ENCODE measurements at regions not wholly inside any gene's neighbourhood (a gene's known extent, or its start where the extent isn't known, plus 50 kb on each side); places are given as distances from the start of the nearest gene placed in this dataset.
"Not testable (repeated sequence)": the region's sequence is repeated elsewhere in the genome, so short reads cannot be mapped to it uniquely, and the experiment has no call there.

- no peaks in the 10 kb centered on the region for H3K79me2 ChIP-seq (ENCODE audit: insufficient read depth, low read depth)
- no peaks in the 10 kb centered on the region for H3K4me1 ChIP-seq (ENCODE audit: low read depth, poor library complexity, severe bottlenecking)
- H3K9ac ChIP-seq: no peak overlapping the region
- H2AFZ ChIP-seq (ENCODE audit: low read depth): no peak overlapping the region
- no peaks in the 10 kb centered on the region for H3K27me3 ChIP-seq (ENCODE audit: insufficient read depth, low read depth)
- no peak overlapping the region for H3K27ac ChIP-seq
- no peak overlapping the region for H3K4me3 ChIP-seq (IDR thresholded peaks at IDR 0.05; ENCODE audit: insufficient read depth, low read depth, low read length)
- no peaks in the 10 kb centered on the region for H4K20me1 ChIP-seq (ENCODE audit: insufficient read depth)
- no peak for TF ChIP-seq CTCF (conservative IDR thresholded peaks at IDR 0.05; ENCODE audit: low read depth, low read length)
- H3K36me3 ChIP-seq (ENCODE audit: insufficient read depth): no peaks in the 10 kb centered on the region
- H3K4me2 ChIP-seq: no peak overlapping the region
Observed at GRCh38 chr10:7038416-7038815, 372.4 kb downstream of the SFMBT2 start.

DNA sequence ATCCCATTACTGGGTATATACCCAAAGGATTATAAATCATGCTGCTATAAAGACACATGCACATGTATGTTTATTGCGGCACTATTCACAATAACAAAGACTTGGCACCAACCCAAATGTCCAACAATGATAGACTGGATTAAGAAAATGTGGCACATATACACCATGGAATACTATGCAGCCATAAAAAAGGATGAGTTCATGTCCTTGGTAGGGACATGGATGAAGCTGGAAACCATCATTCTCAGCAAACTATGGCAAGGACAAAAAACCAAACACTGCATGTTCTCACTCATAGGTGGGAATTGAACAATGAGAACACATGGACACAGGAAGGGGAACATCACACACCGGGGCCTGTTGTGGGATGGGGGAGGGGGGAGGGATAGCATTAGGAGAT lies 373.4 kb downstream of the SFMBT2 start:
- not testable (repeated sequence) for H3K4me1 ChIP-seq (ENCODE audit: low read depth, poor library complexity, severe bottlenecking); H3K27me3 ChIP-seq (ENCODE audit: insufficient read depth, low read depth); H2AFZ ChIP-seq (ENCODE audit: low read depth); H3K4me2 ChIP-seq; H3K79me2 ChIP-seq (ENCODE audit: insufficient read depth, low read depth); H3K36me3 ChIP-seq (ENCODE audit: insufficient read depth); H3K9ac ChIP-seq; H4K20me1 ChIP-seq (ENCODE audit: insufficient read depth); H3K4me3 ChIP-seq (IDR thresholded peaks at IDR 0.05; ENCODE audit: insufficient read depth, low read depth, low read length); H3K27ac ChIP-seq

DNA sequence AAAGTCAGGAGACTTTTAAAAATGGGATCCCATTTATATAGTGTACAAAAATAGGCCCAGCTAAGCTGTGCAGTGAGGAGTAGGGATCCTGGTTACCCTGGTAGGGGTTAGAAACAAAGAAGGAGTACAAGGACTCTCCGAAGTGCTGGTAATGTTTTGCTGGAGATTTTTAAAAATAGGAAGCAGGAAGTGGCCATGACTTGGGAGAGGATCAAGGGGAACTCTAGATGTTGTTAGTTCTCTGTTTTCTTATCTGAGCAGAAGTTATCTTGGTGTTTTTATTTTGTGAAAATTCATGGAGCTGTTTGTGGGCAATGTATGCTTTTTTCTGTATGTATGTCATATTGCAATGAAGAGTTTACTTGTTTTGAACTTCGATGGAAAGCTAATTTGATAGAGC lies 373.9 kb downstream of the SFMBT2 start:
- no peaks in the 10 kb centered on the region for H3K36me3 ChIP-seq (ENCODE audit: insufficient read depth)
- no peak overlapping the region for H3K4me3 ChIP-seq (IDR thresholded peaks at IDR 0.05; ENCODE audit: insufficient read depth, low read depth, low read length)
- H4K20me1 ChIP-seq (ENCODE audit: insufficient read depth): no peaks in the 10 kb centered on the region
- no peak overlapping the region for H2AFZ ChIP-seq (ENCODE audit: low read depth)
- no peak for TF ChIP-seq CTCF (conservative IDR thresholded peaks at IDR 0.05; ENCODE audit: low read depth, low read length)
- H3K79me2 ChIP-seq (ENCODE audit: insufficient read depth, low read depth): no peaks in the 10 kb centered on the region
- no peak overlapping the region for H3K27ac ChIP-seq
- H3K9ac ChIP-seq: no peak overlapping the region
- no peaks in the 10 kb centered on the region for H3K27me3 ChIP-seq (ENCODE audit: insufficient read depth, low read depth)
- no peak overlapping the region for H3K4me2 ChIP-seq
- H3K4me1 ChIP-seq (ENCODE audit: low read depth, poor library complexity, severe bottlenecking): no peaks in the 10 kb centered on the region

DNA sequence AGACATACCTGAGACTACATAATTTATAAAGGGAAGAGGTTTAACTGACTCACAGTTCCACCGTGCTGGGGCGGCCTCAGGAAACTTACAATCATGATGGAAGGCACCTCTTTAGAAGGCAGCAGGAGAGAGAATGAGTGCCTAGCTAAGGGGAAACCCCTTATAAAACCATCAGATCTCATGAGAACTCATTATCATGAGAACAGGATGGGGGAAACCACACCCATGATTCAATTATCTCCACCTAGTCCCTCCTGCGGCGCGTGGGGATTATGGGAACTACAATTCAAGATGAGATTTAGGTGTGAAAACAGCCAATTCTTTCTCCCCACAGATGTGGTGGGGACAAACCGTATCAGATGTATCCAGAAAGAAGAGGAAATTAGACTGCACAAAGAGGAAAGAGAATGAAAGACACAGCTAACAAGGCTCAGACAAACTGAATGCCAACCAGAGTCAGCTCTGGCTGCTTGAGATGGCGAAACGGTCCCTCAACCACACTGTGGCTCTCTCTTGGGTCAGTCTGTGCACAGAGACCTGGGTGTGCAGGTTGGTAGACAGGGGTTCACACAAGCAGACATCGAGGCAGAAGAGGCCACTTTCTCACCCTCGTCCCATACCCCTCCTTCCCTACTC lies 375.6 kb downstream of the SFMBT2 start:
- Histone ChIP-seq H3K9ac (no peak overlapping the region), H3K4me2 (no peak overlapping the region), H2AFZ (ENCODE audit: low read depth) (no peak overlapping the region), H3K27ac (no peak overlapping the region), H3K79me2 (ENCODE audit: insufficient read depth, low read depth) (no peaks in the 10 kb centered on the region), H3K36me3 (ENCODE audit: insufficient read depth) (no peaks in the 10 kb centered on the region), H3K4me3 (IDR thresholded peaks at IDR 0.05; ENCODE audit: insufficient read depth, low read depth, low read length) (no peak overlapping the region), H4K20me1 (ENCODE audit: insufficient read depth) (no peaks in the 10 kb centered on the region), H3K27me3 (ENCODE audit: insufficient read depth, low read depth) (no peaks in the 10 kb centered on the region), H3K4me1 (ENCODE audit: low read depth, poor library complexity, severe bottlenecking) (no peaks in the 10 kb centered on the region)
- TF ChIP-seq CTCF (conservative IDR thresholded peaks at IDR 0.05; ENCODE audit: low read depth, low read length): no peak

DNA sequence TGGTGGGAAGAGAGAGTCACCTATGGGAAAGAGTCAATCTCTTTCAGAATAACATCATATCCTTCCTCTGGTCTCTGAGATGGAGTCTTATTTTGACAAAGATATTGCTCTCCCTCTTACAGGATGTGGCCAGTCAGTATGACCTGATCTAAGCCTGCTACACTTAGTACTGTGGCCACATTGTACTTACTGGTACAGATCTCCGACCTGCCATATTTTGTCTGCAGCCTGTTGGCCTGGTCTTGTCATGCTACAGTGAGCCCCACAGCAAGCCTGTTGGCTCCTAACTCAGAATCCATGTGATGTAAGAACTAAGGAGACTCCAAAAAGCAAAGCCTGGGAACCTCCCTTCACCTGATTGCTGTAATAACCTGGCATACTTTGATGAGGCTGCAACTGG lies 377.8 kb downstream of the SFMBT2 start:
- TF ChIP-seq CTCF (conservative IDR thresholded peaks at IDR 0.05; ENCODE audit: low read depth, low read length): no peak
- Histone ChIP-seq H3K79me2 (ENCODE audit: insufficient read depth, low read depth) (no peaks in the 10 kb centered on the region), H3K27me3 (ENCODE audit: insufficient read depth, low read depth) (no peaks in the 10 kb centered on the region), H3K4me2 (no peak overlapping the region), H3K27ac (no peak overlapping the region), H3K4me1 (ENCODE audit: low read depth, poor library complexity, severe bottlenecking) (no peaks in the 10 kb centered on the region), H3K36me3 (ENCODE audit: insufficient read depth) (no peaks in the 10 kb centered on the region), H2AFZ (ENCODE audit: low read depth) (no peak overlapping the region), H3K9ac (no peak overlapping the region), H4K20me1 (ENCODE audit: insufficient read depth) (no peaks in the 10 kb centered on the region), H3K4me3 (IDR thresholded peaks at IDR 0.05; ENCODE audit: insufficient read depth, low read depth, low read length) (no peak overlapping the region)
